IPS-NIHi7 (cell line): ENCODE measurements at regions not wholly inside any gene's neighbourhood (a gene's known extent, or its start where the extent isn't known, plus 50 kb on each side); places are given as distances from the start of the nearest gene placed in this dataset.

ENCODE experiments used
- DNase-seq: peaks from one replicate; pipeline ENCODE4 v3.0.0; 2012; ENCODE audit warnings: mixed read lengths; ENCODE audit errors: extremely low spot score

- DNase-seq: no peak
Observed at GRCh38 chr7:41185851-41186250, 517.0 kb downstream of the INHBA start.

DNA sequence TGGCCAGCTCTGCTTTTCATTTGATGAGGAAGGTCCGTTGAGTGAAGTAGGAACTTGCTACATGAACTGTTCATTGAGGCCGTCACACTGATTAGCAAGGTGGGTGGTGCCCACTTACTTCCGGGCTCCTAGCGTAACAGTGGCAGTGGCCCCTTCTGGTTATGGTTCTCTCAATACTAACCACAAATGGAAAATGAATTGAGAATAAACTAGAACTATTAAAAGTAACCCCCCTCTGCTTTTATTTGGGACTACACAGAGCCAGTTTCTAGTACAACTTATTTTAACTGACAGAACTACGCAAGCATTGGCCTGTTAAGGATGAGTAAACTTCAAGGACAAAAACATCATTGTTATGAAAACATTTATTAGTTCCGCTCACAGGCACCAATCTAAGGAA lies 519.1 kb downstream of the INHBA start:
- DNase-seq: no peak

GRCh38 chr7:41182782-41183181 lies 520.1 kb downstream of the INHBA start:
- no peak for DNase-seq

- DNase-seq: no peak
Observed at GRCh38 chr7:41175435-41175834, 527.5 kb downstream of the INHBA start.

DNA sequence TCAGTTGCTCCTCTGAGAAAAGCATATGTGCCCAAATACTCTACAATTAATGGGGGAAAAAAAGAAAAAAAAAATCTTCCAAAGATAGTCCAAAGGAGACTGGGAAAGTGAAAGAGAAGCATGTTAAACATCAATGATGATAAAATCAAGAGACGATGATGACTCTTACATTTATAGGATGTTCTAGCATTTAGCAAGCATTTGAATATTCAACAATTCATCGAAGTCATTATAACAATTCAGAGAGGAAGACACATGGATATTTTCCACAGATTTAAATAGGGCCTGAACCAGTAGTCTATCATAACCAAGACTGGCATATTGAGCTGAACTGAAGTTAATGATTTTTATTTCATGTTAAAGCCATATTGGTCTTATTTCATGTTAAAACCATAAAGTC lies 528.4 kb downstream of the INHBA start:
- DNase-seq: no peak

- no peak for DNase-seq
Observed at GRCh38 chr7:41170466-41170865, 532.4 kb downstream of the INHBA start.

- DNase-seq: no peak
Observed at GRCh38 chr7:41169317-41169716, 533.6 kb downstream of the INHBA start.

DNA sequence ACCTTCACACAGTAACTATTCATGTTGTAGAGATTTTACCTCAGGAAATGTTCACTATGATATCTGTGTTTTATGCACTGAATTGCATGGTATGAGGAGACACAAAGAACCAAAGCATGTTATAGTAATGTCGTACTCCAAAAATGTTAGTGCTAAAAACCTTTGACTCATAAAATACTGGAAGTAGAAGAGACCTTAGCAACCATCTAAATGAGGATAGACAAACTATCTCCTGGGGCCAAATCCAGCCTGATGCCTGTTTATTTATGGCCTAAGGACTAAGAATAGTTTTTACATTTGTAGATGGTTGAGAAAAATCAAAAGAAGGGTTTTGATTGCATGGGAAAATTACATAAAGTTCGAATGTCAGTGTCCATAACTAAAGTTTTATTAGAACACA lies 535.1 kb downstream of the INHBA start:
- no peak for DNase-seq

- no peak for DNase-seq
Observed at GRCh38 chr7:41164440-41164839, 538.5 kb downstream of the INHBA start.

DNA sequence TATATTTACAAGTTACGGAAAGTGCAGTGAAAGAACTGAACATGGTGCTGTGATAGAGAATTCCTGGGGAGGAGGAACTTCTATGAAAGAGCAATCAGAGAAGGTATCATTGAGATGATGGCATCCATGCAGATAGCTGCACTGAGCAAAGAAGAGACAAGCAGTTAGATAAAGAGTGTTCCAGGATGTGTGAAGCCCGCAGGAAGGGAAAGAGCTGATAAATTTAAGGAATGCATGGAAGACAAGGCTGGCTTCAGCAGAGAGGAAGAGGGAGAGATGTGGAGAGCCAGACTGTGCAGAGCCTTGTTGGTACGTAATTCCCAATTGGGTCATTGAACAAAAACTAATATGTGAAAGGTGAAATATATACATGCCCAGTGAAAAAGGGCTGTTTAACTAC lies 538.9 kb downstream of the INHBA start:
- no peak for DNase-seq

DNA sequence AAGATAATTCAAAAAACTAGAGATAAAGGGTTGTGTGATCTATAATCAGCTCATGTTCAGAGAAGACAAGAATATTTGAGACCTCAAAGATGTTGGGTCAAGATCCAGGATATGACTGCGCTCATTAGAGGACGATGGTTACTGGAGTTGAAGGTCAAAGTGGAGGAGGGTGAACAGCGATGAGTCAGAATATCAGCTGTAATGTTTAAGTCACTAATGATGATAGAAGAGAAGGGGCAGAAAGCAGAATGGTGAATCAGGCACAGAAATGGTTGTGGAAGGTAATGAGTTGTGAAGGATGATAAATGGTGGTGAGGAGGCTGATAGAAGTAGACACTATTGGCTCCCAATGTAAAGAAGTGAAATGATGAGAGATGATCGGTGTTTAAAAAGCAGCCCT lies 540.3 kb downstream of the INHBA start:
- no peak for DNase-seq

GRCh38 chr7:41161041-41161587 lies 541.8 kb downstream of the INHBA start:
- no peak for DNase-seq

GRCh38 chr7:41156268-41156667 lies 546.6 kb downstream of the INHBA start:
- DNase-seq: no peak

DNA sequence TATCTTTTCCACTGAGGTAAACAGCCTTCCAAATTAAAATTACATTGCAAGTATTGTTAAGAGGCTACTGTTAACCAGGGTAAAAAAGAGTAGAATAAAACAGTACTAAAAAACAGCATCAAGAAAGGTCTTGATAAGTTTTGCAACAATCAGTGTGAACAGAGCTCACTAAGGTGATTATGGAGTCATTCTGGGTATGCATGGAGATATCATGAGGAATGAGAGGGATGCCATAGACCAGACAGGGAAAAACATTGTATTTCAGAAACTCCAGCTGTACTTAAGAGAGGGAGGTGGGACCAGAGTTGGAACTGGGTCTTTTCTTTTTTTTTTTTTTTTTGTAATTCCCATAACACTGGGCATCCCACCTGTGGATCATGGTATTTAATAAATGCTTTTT lies 549.6 kb downstream of the INHBA start:
- DNase-seq: no peak

GRCh38 chr7:41152179-41152678 lies 550.7 kb downstream of the INHBA start:
- no peak for DNase-seq

DNA sequence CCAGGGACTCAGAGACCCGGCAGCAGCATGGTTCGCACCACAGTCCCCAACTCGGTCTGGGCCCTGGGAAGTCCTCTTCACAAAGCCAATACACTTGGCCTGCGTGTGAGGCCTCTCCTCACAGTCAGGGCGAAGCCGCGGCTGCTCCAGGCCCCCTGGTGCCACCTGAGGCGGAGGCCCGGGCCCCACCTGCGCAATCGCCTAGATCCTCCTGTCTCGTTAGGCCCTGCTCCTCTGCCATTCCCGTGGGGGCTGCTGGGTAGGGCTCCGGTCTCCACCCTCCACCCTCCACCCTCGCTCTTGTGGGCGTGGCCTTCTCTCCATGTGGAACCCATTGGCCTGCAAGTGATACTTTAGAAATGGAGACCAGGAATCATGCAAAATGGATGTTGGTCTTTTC lies 553.3 kb downstream of the INHBA start:
- no peak for DNase-seq

DNA sequence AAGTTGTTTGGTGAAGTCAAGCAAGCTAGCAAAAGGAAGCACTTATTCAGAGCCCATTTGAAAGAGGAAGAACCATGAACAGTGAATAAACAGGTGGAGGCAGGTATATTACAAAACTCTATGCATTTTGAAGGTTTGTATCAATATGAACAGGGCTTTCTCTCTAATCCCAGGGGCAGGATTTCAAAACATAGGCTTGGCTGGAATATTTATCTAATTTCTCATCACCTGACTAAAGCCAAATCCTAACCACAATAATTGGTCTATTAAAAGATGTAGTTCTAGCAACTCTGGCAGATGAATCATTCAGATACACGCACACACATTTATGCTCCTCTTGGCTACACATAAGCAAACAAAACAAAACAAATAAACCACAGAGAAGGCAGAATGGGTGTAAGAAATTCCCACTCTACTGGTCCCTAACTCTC lies 554.4 kb downstream of the INHBA start:
- DNase-seq: no peak

DNA sequence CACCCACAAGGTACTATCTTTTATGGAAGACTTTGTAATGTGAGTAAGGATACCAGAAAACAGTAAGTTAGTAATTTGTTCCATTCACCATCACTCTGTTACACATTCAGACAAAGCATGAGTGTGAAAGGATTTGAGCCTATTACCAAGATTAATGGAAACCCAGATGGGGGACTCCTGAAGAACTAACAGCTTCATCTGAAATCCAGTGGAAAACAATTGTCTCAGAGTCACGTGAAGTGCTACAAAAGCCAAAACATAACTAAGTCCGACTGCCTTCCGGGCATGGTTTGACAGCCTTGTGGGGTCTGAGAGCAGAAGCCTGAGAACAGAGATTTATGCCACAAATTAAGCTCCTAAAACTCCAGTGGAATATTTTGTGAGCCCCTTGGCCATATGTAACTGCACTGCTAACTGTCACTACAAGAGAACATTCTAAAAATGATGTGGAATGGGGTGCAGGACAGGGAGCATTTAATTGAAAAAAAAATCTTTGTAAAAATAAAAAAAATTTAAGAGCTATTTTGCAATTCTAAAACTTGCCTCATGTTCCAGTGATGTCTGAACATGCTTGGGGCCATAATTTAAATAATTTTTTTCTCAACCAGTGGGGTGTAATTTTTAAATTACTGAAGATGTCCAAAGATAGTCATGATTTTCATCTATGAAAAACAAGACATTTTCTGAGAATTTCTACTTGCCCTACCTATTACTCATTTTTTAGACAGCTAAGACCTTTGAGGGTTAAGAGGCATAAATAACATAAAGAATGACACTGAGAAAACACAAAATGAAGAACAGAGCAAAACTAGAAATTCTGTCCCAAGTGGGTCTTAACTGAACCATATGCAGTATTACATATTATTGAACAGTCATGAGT lies 555.0 kb downstream of the INHBA start:
- DNase-seq: no peak

- no peak for DNase-seq
Observed at GRCh38 chr7:41146429-41146828, 556.5 kb downstream of the INHBA start.

DNA sequence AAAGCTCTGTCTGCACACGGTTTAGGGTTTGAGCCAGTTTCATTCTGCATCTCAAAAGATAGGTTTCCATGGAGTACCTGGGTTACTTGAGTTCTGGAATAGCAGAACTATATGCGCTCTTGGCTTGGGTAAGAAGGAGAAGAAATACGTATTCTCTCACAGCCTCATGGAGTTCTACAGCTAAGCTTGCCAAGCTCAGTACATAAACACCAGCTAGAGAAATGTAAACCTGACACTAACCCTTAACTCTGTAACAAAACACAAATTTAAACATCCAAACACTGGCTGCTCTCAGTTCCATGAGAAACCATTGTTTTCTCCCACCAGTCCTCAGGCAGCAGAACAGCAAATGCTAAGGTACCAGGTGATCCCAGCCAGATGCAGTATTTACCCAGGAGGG lies 557.2 kb downstream of the INHBA start:
- no peak for DNase-seq

DNA sequence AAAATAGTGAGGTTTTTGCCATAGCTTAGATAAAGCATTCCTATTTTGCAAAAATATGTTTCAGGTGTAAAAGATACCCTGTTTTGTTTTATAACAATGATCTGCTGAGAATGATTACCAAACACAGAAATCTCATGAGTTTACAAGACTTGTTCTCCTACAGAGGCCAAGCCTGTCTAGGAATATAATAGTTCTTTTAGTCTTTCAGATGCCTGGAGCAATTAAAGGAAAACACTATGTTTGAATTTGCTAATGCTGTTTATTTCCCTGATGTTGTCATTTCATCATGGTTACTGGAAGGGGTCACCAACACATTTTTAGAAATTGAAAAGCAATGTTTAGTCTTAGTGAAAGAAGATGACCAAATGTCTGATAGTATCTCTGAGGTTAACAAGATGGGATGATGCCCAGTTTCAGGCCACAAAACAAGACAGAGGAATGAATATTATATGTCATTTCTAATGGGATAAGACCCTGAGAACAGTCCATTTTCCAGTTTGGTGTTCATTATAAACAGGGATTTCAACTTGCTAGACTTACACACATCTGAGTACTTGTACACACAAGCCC lies 559.9 kb downstream of the INHBA start:
- no peak for DNase-seq

GRCh38 chr7:41139789-41140188 lies 563.1 kb downstream of the INHBA start:
- DNase-seq: no peak

DNA sequence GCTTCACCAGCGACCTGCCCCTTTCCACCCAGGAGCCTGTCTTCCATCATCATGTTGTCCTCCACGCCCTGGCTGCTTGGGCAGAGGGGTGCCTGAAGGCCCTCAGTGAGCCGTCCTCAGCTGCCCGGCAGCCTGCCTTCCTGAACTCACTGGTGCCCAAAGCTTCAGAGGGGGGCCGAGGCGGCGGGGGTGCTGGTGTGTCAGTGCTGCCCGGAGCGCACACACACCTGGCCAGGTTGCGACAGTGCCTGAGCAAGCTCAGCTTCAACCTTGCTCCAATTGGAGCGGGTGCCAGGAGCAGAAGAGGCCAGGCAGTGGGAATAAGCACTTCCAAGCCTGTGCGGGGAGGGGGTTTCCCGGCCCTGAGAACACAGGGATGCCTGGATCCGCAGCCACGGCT lies 566.3 kb downstream of the INHBA start:
- no peak for DNase-seq
